ENCODE measurements at regions not wholly inside any gene's neighbourhood (a gene's known extent, or its start where the extent isn't known, plus 50 kb on each side); places are given as distances from the start of the nearest gene placed in this dataset.

DNA sequence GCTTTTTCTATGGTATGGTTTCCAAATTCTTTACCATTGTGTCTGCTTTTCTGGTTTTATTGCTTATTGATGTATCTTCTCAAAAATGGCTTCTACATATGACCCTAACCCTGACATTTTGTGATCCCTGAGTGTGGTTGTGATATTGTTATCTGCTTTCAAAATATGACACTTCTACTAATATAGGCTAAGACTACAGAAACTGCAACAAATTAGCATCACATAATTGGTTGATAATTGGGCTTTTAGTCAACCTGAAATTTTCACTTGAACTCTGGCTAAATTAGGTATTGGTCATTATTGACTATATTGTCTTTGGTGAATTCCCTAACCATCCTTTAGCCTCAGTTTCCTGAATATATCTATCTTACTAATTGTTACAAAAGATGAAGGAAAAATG lies 246.1 kb downstream of the PIK3C3 start:
- DNase-seq (ENCODE audit: insufficient read length, low spot score) (no peak), FAIRE-seq (no peak)
- TF ChIP-seq PAX5 (IDR thresholded peaks at IDR 0.05; ENCODE audit: insufficient read depth, low read length, severe bottlenecking): no peak
- no peak for TF ChIP-seq POU2F2 (IDR thresholded peaks at IDR 0.05; ENCODE audit: low read depth, low read length)
- TF ChIP-seq POLR2A (IDR thresholded peaks at IDR 0.05; ENCODE audit: low read depth, low read length): no peak
- TF ChIP-seq SPI1 (IDR thresholded peaks at IDR 0.05; ENCODE audit: low read depth, low read length): no peak
- TF ChIP-seq POLR2AphosphoS5 (IDR thresholded peaks at IDR 0.05; ENCODE audit: low read depth, low read length): no peak
- no peak for TF ChIP-seq TAF1 (IDR thresholded peaks at IDR 0.05; ENCODE audit: low read depth, low read length)

DNA sequence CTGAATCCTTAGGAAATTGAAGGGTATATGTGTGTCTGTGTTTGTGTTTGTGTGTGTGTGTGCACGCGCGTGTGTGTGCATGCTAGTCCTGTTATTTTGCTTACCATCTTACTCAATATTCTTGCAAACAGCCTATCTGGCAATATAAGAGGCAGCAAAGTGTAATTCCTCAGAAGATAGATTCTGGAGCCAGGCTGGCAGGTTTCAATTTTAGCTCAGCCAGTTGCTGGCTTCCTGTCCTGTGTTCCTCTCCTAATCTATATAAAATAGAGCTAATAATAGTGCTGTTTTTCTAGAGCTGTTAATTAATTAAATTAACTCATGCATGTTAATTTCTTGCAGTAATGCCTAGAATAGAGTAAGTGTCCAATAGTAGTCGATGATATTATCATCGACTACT lies 256.2 kb downstream of the PIK3C3 start:
- TF ChIP-seq SPI1 (IDR thresholded peaks at IDR 0.05; ENCODE audit: low read depth, low read length): no peak
- TF ChIP-seq POLR2AphosphoS5 (IDR thresholded peaks at IDR 0.05; ENCODE audit: low read depth, low read length): no peak
- no peak for TF ChIP-seq POU2F2 (IDR thresholded peaks at IDR 0.05; ENCODE audit: low read depth, low read length)
- TF ChIP-seq POLR2A (IDR thresholded peaks at IDR 0.05; ENCODE audit: low read depth, low read length): no peak
- no peak for TF ChIP-seq TAF1 (IDR thresholded peaks at IDR 0.05; ENCODE audit: low read depth, low read length)
- no peak for TF ChIP-seq PAX5 (IDR thresholded peaks at IDR 0.05; ENCODE audit: insufficient read depth, low read length, severe bottlenecking)
- FAIRE-seq (no peak), DNase-seq (ENCODE audit: insufficient read length, low spot score) (no peak)

DNA sequence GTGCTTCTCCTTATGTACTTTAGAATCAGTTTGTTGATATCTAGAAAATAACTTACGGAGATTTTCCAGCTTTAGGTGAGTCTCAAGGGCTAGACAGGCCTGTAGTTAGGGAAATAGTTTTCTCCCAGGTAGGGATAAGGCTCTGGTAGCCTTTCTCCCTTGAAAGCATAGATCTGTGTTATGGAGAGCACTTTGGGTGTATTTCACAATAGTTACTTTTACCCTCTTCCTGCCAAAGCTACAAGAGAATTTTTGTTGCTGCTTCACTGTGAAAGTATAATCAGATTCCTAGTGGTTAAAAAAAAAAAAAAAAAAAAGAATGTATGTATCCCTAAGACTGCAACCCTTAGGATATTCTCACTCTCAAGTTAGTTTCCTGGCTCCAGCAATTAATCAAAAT lies 267.5 kb downstream of the PIK3C3 start:
- TF ChIP-seq POU2F2 (IDR thresholded peaks at IDR 0.05; ENCODE audit: low read depth, low read length) (no peak), SPI1 (IDR thresholded peaks at IDR 0.05; ENCODE audit: low read depth, low read length) (no peak), POLR2A (IDR thresholded peaks at IDR 0.05; ENCODE audit: low read depth, low read length) (no peak), TAF1 (IDR thresholded peaks at IDR 0.05; ENCODE audit: low read depth, low read length) (no peak), POLR2AphosphoS5 (IDR thresholded peaks at IDR 0.05; ENCODE audit: low read depth, low read length) (no peak), PAX5 (IDR thresholded peaks at IDR 0.05; ENCODE audit: insufficient read depth, low read length, severe bottlenecking) (no peak)
- DNase-seq (ENCODE audit: insufficient read length, low spot score): no peak
- FAIRE-seq: no peak

DNA sequence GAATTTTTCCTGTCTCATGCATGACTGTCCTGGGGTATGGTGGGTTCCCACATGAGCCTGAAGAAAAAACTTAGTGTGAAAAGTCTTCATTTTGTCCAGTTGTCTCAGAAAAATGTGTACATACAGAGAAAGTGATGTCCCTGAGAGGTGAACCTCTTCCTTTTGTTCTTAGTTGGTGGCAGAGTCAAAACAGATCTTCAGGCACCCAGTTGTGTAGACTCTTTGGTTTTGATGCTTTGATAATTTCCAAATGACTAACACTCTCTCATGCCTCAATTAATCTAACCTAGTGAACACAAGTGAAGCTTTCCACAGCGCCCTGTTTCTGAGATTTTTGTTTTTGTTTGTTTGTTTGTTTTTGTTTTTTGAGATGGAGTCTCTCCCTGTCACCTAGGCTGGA lies 273.5 kb downstream of the PIK3C3 start:
- no peak for FAIRE-seq

DNA sequence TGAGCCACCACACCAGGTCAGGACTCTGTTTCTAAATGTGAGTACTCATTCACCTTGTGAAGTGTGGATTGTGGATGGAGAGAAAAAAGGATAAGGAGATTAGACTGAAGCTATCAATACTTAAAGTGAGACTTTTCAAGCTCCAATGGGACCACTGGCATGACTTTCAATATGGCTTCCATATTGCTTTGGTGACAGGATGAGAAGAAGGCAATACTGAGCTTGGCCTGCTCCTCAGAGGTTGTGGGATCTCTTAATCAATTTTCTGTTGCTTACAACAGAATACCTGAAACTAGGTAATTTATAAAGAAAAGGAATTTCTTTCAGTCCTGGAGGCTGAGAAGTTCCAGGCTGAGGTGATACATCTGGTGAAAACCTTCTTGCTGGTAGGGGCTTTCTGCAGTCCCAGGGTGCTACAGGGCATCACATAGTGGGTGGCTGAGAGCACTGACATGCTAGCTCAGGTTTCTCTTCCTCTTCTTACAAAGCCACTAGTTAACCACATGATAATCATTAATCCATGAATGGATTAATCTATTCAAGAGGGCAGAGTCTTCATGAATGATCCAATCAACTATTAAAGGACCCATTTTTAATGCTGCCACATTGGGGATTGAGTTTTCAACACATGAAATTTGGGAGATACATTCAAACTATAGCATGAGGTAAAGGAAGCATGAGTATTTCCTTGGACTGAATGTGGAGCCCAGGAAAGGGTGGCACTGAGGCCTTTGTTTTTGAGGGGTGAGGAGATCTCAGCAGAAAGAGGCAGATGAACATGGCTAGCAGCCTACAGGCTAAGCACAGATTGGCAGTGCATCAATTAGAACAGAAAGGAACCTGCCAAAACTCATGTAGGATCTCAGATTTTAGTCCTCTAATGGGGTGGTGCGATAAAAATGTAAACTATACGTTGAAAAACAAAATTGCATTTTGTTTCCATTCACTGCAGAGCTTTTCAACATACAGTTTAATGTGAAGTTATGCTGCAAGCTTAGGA lies 274.5 kb downstream of the PIK3C3 start:
- FAIRE-seq (no peak), DNase-seq (ENCODE audit: insufficient read length, low spot score) (no peak)
- TF ChIP-seq PAX5 (IDR thresholded peaks at IDR 0.05; ENCODE audit: insufficient read depth, low read length, severe bottlenecking): no peak
- no peak for TF ChIP-seq POLR2AphosphoS5 (IDR thresholded peaks at IDR 0.05; ENCODE audit: low read depth, low read length)
- TF ChIP-seq SPI1 (IDR thresholded peaks at IDR 0.05; ENCODE audit: low read depth, low read length): peak; percentile 89
- TF ChIP-seq TAF1 (IDR thresholded peaks at IDR 0.05; ENCODE audit: low read depth, low read length): no peak
- TF ChIP-seq POLR2A (IDR thresholded peaks at IDR 0.05; ENCODE audit: low read depth, low read length): no peak
- no peak for TF ChIP-seq POU2F2 (IDR thresholded peaks at IDR 0.05; ENCODE audit: low read depth, low read length)

More for the DNA sequence above, 273.5 kb downstream of the PIK3C3 start:
- TF ChIP-seq TAF1 (IDR thresholded peaks at IDR 0.05; ENCODE audit: low read depth, low read length) (no peak), POLR2AphosphoS5 (IDR thresholded peaks at IDR 0.05; ENCODE audit: low read depth, low read length) (no peak), POU2F2 (IDR thresholded peaks at IDR 0.05; ENCODE audit: low read depth, low read length) (no peak), POLR2A (IDR thresholded peaks at IDR 0.05; ENCODE audit: low read depth, low read length) (no peak), SPI1 (IDR thresholded peaks at IDR 0.05; ENCODE audit: low read depth, low read length) (no peak), PAX5 (IDR thresholded peaks at IDR 0.05; ENCODE audit: insufficient read depth, low read length, severe bottlenecking) (no peak)
- no peak for DNase-seq (ENCODE audit: insufficient read length, low spot score)

DNA sequence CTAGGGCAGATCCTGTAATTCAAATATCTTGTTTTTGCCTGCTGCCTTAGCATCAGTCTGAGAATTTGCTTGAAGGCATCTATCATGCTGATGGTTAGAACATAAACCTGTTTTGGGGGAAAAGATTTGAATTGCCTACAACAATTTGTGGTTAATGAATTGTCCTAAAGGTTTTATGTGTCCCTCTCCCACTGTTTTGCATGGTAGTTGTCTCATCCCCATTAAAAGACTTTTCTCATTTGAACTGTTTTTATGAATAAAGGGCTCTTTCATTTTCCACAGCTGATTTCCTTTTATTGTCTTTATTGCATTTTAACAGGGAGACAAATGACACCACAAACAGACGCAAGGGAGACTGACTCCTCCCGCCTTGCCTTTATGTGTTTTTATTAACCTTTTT lies 275.6 kb downstream of the PIK3C3 start:
- FAIRE-seq: no peak

GRCh38 chr18:42231284-42231683 lies 276.2 kb downstream of the PIK3C3 start:
- TF ChIP-seq PAX5 (IDR thresholded peaks at IDR 0.05; ENCODE audit: insufficient read depth, low read length, severe bottlenecking) (no peak), POU2F2 (IDR thresholded peaks at IDR 0.05; ENCODE audit: low read depth, low read length) (no peak), TAF1 (IDR thresholded peaks at IDR 0.05; ENCODE audit: low read depth, low read length) (no peak), POLR2A (IDR thresholded peaks at IDR 0.05; ENCODE audit: low read depth, low read length) (no peak), POLR2AphosphoS5 (IDR thresholded peaks at IDR 0.05; ENCODE audit: low read depth, low read length) (no peak), SPI1 (IDR thresholded peaks at IDR 0.05; ENCODE audit: low read depth, low read length) (no peak)
- DNase-seq (ENCODE audit: insufficient read length, low spot score) (no peak), FAIRE-seq (no peak)

More for the DNA sequence above, 275.6 kb downstream of the PIK3C3 start:
- TF ChIP-seq PAX5 (IDR thresholded peaks at IDR 0.05; ENCODE audit: insufficient read depth, low read length, severe bottlenecking) (no peak), POLR2AphosphoS5 (IDR thresholded peaks at IDR 0.05; ENCODE audit: low read depth, low read length) (no peak), TAF1 (IDR thresholded peaks at IDR 0.05; ENCODE audit: low read depth, low read length) (no peak), SPI1 (IDR thresholded peaks at IDR 0.05; ENCODE audit: low read depth, low read length) (no peak), POU2F2 (IDR thresholded peaks at IDR 0.05; ENCODE audit: low read depth, low read length) (no peak), POLR2A (IDR thresholded peaks at IDR 0.05; ENCODE audit: low read depth, low read length) (no peak)
- DNase-seq (ENCODE audit: insufficient read length, low spot score): no peak

- no peak for TF ChIP-seq SPI1 (IDR thresholded peaks at IDR 0.05; ENCODE audit: low read depth, low read length)
- FAIRE-seq: no peak
- DNase-seq (ENCODE audit: insufficient read length, low spot score): no peak
Measured at GRCh38 chr18:42231796-42232195, 276.8 kb downstream of the PIK3C3 start.

DNA sequence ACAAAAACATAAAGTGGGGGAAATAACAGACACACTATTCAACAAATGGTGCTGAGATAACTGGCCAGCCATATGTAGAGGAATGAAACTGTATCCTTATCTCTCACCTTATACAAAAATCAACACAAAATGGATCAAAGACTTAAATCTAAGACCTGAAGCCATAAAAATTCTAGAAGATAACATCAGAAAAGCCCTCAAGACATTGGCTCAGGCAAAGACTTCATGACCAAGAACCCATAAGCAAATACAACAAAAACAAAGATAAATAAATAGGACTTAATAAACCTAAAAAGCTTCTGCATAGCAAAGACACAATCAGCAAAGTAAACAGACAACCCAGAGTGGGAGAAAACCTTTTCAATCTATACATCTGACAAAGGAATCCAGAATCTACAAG lies 278.9 kb downstream of the PIK3C3 start:
- no peak for DNase-seq (ENCODE audit: insufficient read length, low spot score)
- no peak for TF ChIP-seq TAF1 (IDR thresholded peaks at IDR 0.05; ENCODE audit: low read depth, low read length)
- no peak for TF ChIP-seq POU2F2 (IDR thresholded peaks at IDR 0.05; ENCODE audit: low read depth, low read length)
- TF ChIP-seq SPI1 (IDR thresholded peaks at IDR 0.05; ENCODE audit: low read depth, low read length): no peak
- no peak for TF ChIP-seq POLR2AphosphoS5 (IDR thresholded peaks at IDR 0.05; ENCODE audit: low read depth, low read length)
- no peak for TF ChIP-seq POLR2A (IDR thresholded peaks at IDR 0.05; ENCODE audit: low read depth, low read length)
- FAIRE-seq: no peak
